ENCODE measurements at regions not wholly inside any gene's neighbourhood (a gene's known extent, or its start where the extent isn't known, plus 50 kb on each side); places are given as distances from the start of the nearest gene placed in this dataset.

- ChIA-PET CTCF (ENCODE audit: unreplicated experiment) (no interaction called here), POLR2A (no interaction called here)
- DNase-seq (ENCODE audit: low spot score) = no peak
Measured at GRCh38 chr5:109946610-109947009, 256.9 kb downstream of the MAN2A1 start.

GRCh38 chr5:109947667-109948066, 257.9 kb downstream of the MAN2A1 start:
- Histone ChIP-seq H3K4me2 (ENCODE audit: low read length) (no peak overlapping the region), H3K36me3 (ENCODE audit: insufficient read depth, low read length) (no peaks in the 10 kb centered on the region), H4K20me1 (ENCODE audit: insufficient read depth, low read length) (no peaks in the 10 kb centered on the region), H3K4me3 (ENCODE audit: low read depth, low read length, poor library complexity, severe bottlenecking) (no peak overlapping the region), H3K4me1 (ENCODE audit: insufficient read depth, low read length, poor library complexity, severe bottlenecking) (no peaks in the 10 kb centered on the region), H3K79me2 (ENCODE audit: insufficient read depth, low read depth, low read length) (no peaks in the 10 kb centered on the region), H3K9me3 (ENCODE audit: low read length) (no peaks in the 10 kb centered on the region), H2AFZ (ENCODE audit: low read length) (no peak overlapping the region), H3K27ac (ENCODE audit: low read depth, low read length, poor library complexity, severe bottlenecking) (no peak overlapping the region), H3K9me2 (ENCODE audit: insufficient read depth, low read length) (no peaks in the 10 kb centered on the region)
- ChIA-PET CTCF (ENCODE audit: unreplicated experiment) (interaction anchor here (0.6 kb wide), 1 partner anchor 10 kb away, joined by 3 read pairs; no protein-coding TSS in a partner anchor), POLR2A (interaction anchor here (0.7 to 2.1 kb wide), 3 partner anchors 9 to 43 kb away, joined by 3 to 4 read pairs (median 3); no protein-coding TSS in a partner anchor)
- intact Hi-C loops (cut with micrococcal nuclease; ENCODE audit: unreplicated experiment) = no loop called here
- TF ChIP-seq EZH2phosphoT487 (IDR thresholded peaks at IDR 0.05; ENCODE audit: borderline replicate concordance, low read depth, low read length) (no peak), CTCF (conservative IDR thresholded peaks at IDR 0.05; ENCODE audit: low read length) (no peak)
- no peak for DNase-seq (ENCODE audit: low spot score)
- no TSS peak for BruUV-seq (replicated peaks)

More at GRCh38 chr5:109946610-109947009, 256.9 kb downstream of the MAN2A1 start:
- Histone ChIP-seq H2AFZ (ENCODE audit: low read length) (no peak overlapping the region), H3K27ac (ENCODE audit: low read depth, low read length, poor library complexity, severe bottlenecking) (no peak overlapping the region), H3K36me3 (ENCODE audit: insufficient read depth, low read length) (no peaks in the 10 kb centered on the region), H3K9me3 (ENCODE audit: low read length) (no peaks in the 10 kb centered on the region), H3K4me3 (ENCODE audit: low read depth, low read length, poor library complexity, severe bottlenecking) (no peak overlapping the region), H3K9me2 (ENCODE audit: insufficient read depth, low read length) (no peaks in the 10 kb centered on the region), H4K20me1 (ENCODE audit: insufficient read depth, low read length) (no peaks in the 10 kb centered on the region), H3K4me1 (ENCODE audit: insufficient read depth, low read length, poor library complexity, severe bottlenecking) (no peaks in the 10 kb centered on the region), H3K79me2 (ENCODE audit: insufficient read depth, low read depth, low read length) (no peaks in the 10 kb centered on the region), H3K4me2 (ENCODE audit: low read length) (no peak overlapping the region)
- no peak for TF ChIP-seq EZH2phosphoT487 (IDR thresholded peaks at IDR 0.05; ENCODE audit: borderline replicate concordance, low read depth, low read length)
- TF ChIP-seq CTCF (conservative IDR thresholded peaks at IDR 0.05; ENCODE audit: low read length) = no peak
- intact Hi-C loops (cut with micrococcal nuclease; ENCODE audit: unreplicated experiment) = no loop called here
- no TSS peak for BruUV-seq (replicated peaks)

GRCh38 chr5:109950634-109951033, 260.9 kb downstream of the MAN2A1 start:
- H3K9me3 ChIP-seq (ENCODE audit: low read length) = no peaks in the 10 kb centered on the region
- H3K79me2 ChIP-seq (ENCODE audit: insufficient read depth, low read depth, low read length) = no peaks in the 10 kb centered on the region
- H3K4me2 ChIP-seq (ENCODE audit: low read length) = no peak overlapping the region
- no peak overlapping the region for H3K4me3 ChIP-seq (ENCODE audit: low read depth, low read length, poor library complexity, severe bottlenecking)
- no peak overlapping the region for H3K27ac ChIP-seq (ENCODE audit: low read depth, low read length, poor library complexity, severe bottlenecking)
- no TSS peak for BruUV-seq (replicated peaks)
- no peaks in the 10 kb centered on the region for H3K4me1 ChIP-seq (ENCODE audit: insufficient read depth, low read length, poor library complexity, severe bottlenecking)
- intact Hi-C loops (cut with micrococcal nuclease; ENCODE audit: unreplicated experiment) = no loop called here
- H2AFZ ChIP-seq (ENCODE audit: low read length) = no peak overlapping the region
- no peaks in the 10 kb centered on the region for H3K9me2 ChIP-seq (ENCODE audit: insufficient read depth, low read length)
- H3K36me3 ChIP-seq (ENCODE audit: insufficient read depth, low read length) = no peaks in the 10 kb centered on the region
- TF ChIP-seq CTCF (conservative IDR thresholded peaks at IDR 0.05; ENCODE audit: low read length) (no peak), EZH2phosphoT487 (IDR thresholded peaks at IDR 0.05; ENCODE audit: borderline replicate concordance, low read depth, low read length) (no peak)
- no peaks in the 10 kb centered on the region for H4K20me1 ChIP-seq (ENCODE audit: insufficient read depth, low read length)
- DNase-seq (ENCODE audit: low spot score) = no peak
- CTCF ChIA-PET (ENCODE audit: unreplicated experiment) = no interaction called here
- POLR2A ChIA-PET = no interaction called here
